ENCODE measurements at regions not wholly inside any gene's neighbourhood (a gene's known extent, or its start where the extent isn't known, plus 50 kb on each side); places are given as distances from the start of the nearest gene placed in this dataset.
"Not testable (repeated sequence)": the region's sequence is repeated elsewhere in the genome, so short reads cannot be mapped to it uniquely, and the experiment has no call there.

- no peak for FAIRE-seq
- WGBS, 3 donors = 33 to 54% methylated on average over 5 of the region's 5 CpGs; no CpG with 5 or more reads in 1 of the 3 donors
- H3K27ac ChIP-seq (ENCODE audit: low read depth in 1 of 3, low read length in 2 of 3) = no peak overlapping the region
Measured at GRCh38 chrY:13882829-13883228, 103.4 kb downstream of the VCY start.

GRCh38 chrY:13894028-13894427, 92.2 kb downstream of the VCY start:
- not testable (repeated sequence) for FAIRE-seq; DNase-seq; H3K27ac ChIP-seq (ENCODE audit: low read depth in 1 of 3, low read length in 2 of 3); H3K36me3 ChIP-seq (ENCODE audit: control insufficient read depth in 3 of 3, insufficient read depth in 2 of 3, low read depth in 1 of 3, low read length in 3 of 3); H3K27me3 ChIP-seq (ENCODE audit: control insufficient read depth in 3 of 3, insufficient read depth in 3 of 3, low read length in 3 of 3); H3K4me1 ChIP-seq (ENCODE audit: control insufficient read depth in 3 of 3, insufficient read depth in 2 of 3, low read depth in 1 of 3, low read length in 2 of 3); H3K4me3 ChIP-seq (ENCODE audit: low read depth in 1 of 3, low read length in 3 of 3); H3K9me3 ChIP-seq (ENCODE audit: control insufficient read depth in 2 of 2, insufficient read depth in 1 of 2, low read depth in 1 of 2, low read length in 1 of 2)
- WGBS, 3 donors = 64 to 79% methylated on average over 2 of the region's 2 CpGs; no CpG with 5 or more reads in 1 of the 3 donors

More at GRCh38 chrY:13882829-13883228, 103.4 kb downstream of the VCY start:
- H3K9me3 ChIP-seq (ENCODE audit: control insufficient read depth in 2 of 2, insufficient read depth in 1 of 2, low read depth in 1 of 2, low read length in 1 of 2) = no peaks in the 10 kb centered on the region
- no peak overlapping the region for H3K4me3 ChIP-seq (ENCODE audit: low read depth in 1 of 3, low read length in 3 of 3)
- H3K36me3 ChIP-seq (ENCODE audit: control insufficient read depth in 3 of 3, insufficient read depth in 2 of 3, low read depth in 1 of 3, low read length in 3 of 3) = no peaks in the 10 kb centered on the region
- no peaks in the 10 kb centered on the region for H3K27me3 ChIP-seq (ENCODE audit: control insufficient read depth in 3 of 3, insufficient read depth in 3 of 3, low read length in 3 of 3)
- no peaks in the 10 kb centered on the region for H3K4me1 ChIP-seq (ENCODE audit: control insufficient read depth in 3 of 3, insufficient read depth in 2 of 3, low read depth in 1 of 3, low read length in 2 of 3)
- DNase-seq = no peak

DNA sequence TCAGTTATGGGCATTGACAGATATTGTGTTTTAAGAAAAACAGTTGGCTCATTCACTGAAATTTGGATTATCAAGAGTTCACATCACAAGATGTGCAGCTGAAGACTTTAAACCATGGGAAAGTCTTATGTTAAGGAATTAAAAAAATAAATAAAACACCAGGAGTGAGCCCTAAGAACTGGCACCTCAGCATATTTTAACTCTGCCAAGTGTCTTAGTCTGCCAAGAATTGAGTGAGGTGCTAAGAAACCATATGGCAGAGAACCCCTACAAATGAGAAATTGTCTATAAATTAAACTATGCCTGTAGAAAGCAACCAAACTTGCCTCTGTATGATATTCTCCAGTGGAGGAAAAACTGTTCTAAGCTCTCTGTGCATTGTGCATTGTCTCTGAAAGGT, 78.5 kb downstream of the VCY start:
- no peaks in the 10 kb centered on the region for H3K9me3 ChIP-seq (ENCODE audit: control insufficient read depth in 2 of 2, insufficient read depth in 1 of 2, low read depth in 1 of 2, low read length in 1 of 2)
- H3K4me3 ChIP-seq (ENCODE audit: low read depth in 1 of 3, low read length in 3 of 3) = no peak overlapping the region
- H3K4me1 ChIP-seq (ENCODE audit: control insufficient read depth in 3 of 3, insufficient read depth in 2 of 3, low read depth in 1 of 3, low read length in 2 of 3) = no peaks in the 10 kb centered on the region
- H3K36me3 ChIP-seq (ENCODE audit: control insufficient read depth in 3 of 3, insufficient read depth in 2 of 3, low read depth in 1 of 3, low read length in 3 of 3) = no peaks in the 10 kb centered on the region
- no peak overlapping the region for H3K27ac ChIP-seq (ENCODE audit: low read depth in 1 of 3, low read length in 2 of 3)
- FAIRE-seq (no peak), DNase-seq (no peak)
- no peaks in the 10 kb centered on the region for H3K27me3 ChIP-seq (ENCODE audit: control insufficient read depth in 3 of 3, insufficient read depth in 3 of 3, low read length in 3 of 3)

DNA sequence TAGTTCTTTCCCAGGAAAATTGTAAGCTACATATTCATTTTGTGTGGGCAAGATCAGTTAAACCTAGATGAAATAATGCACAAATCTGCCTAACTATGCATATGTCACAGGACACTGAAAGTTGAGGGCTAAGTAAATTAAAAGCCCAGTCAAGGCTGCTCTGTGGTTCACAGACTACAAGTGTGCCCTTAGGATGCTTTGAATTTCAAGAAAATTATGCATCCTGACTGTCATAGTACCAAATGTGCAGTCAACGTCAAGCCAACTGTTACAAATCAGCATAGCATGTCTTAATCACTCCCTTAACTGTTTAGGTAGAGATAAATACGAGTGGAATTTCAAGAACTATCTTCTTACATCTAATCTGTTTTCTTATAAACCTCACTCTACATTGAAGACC, 55.8 kb downstream of the VCY start:
- DNase-seq; H3K4me3 ChIP-seq (ENCODE audit: low read depth in 1 of 3, low read length in 3 of 3); H3K4me1 ChIP-seq (ENCODE audit: control insufficient read depth in 3 of 3, insufficient read depth in 2 of 3, low read depth in 1 of 3, low read length in 2 of 3); FAIRE-seq; H3K27me3 ChIP-seq (ENCODE audit: control insufficient read depth in 3 of 3, insufficient read depth in 3 of 3, low read length in 3 of 3); H3K36me3 ChIP-seq (ENCODE audit: control insufficient read depth in 3 of 3, insufficient read depth in 2 of 3, low read depth in 1 of 3, low read length in 3 of 3); H3K27ac ChIP-seq (ENCODE audit: low read depth in 1 of 3, low read length in 2 of 3); H3K9me3 ChIP-seq (ENCODE audit: control insufficient read depth in 2 of 2, insufficient read depth in 1 of 2, low read depth in 1 of 2, low read length in 1 of 2): not testable (repeated sequence)
- 33 to 62% methylated on average over 2 of the region's 2 CpGs; no CpG with 5 or more reads in 1 of the 3 donors for WGBS, 3 donors
